DND-41 (cell line): ENCODE measurements at regions not wholly inside any gene's neighbourhood (a gene's known extent, or its start where the extent isn't known, plus 50 kb on each side); places are given as distances from the start of the nearest gene placed in this dataset.

Experiments
- ATAC-seq: fragments of 200-7000 bp; cut with Tn5 transposase; 3 replicates; pipeline ENCODE4 v1.9.1; 2021; ENCODE audit warnings: low read depth; ENCODE audit not compliant: insufficient read depth
- DNase-seq: peaks from one replicate; pipeline ENCODE4 v3.0.0-alpha.2; 2020
- H2AFZ ChIP-seq: 2 replicates; pipeline ENCODE4 v1.6.0; 2012; ENCODE audit warnings: low read depth, low read length
- H3K27ac ChIP-seq: 2 replicates; pipeline ENCODE4 v1.5.1; 2012; ENCODE audit warnings: low read length, inconsistent platforms
- H3K27me3 ChIP-seq: fragments of 200-600 bp; sonication (generic); 2 replicates; pipeline ENCODE4 v1.6.0; 2012; ENCODE audit warnings: low read length, mild to moderate bottlenecking, inconsistent platforms; ENCODE audit not compliant: insufficient read depth, poor library complexity
- H3K36me3 ChIP-seq: 2 replicates; pipeline ENCODE4 v1.5.1; 2012; ENCODE audit warnings: low read length, inconsistent platforms; ENCODE audit not compliant: insufficient read depth
- H3K4me1 ChIP-seq: 2 replicates; pipeline ENCODE4 v1.5.1; 2012; ENCODE audit warnings: mild to moderate bottlenecking, low read length; ENCODE audit not compliant: insufficient read depth
- H3K4me2 ChIP-seq: 2 replicates; pipeline ENCODE4 v1.6.0; 2012; ENCODE audit warnings: mild to moderate bottlenecking, moderate library complexity, low read length, inconsistent platforms; ENCODE audit not compliant: insufficient read depth
- H3K4me3 ChIP-seq, 2 experiments: fragments of 200-600 bp in 1 of 2; shearing (Covaris generic) in 1 of 2; 2 replicates each; pipeline ENCODE4 v1.5.1; 2012 to 2016; ENCODE audit warnings: inconsistent platforms in 2 of 2, low read length in 2 of 2, mild to moderate bottlenecking in 2 of 2, low read depth in 1 of 2, moderate library complexity in 1 of 2
- H3K79me2 ChIP-seq: 2 replicates; pipeline ENCODE4 v1.6.0; 2012; ENCODE audit warnings: low read length, inconsistent platforms; ENCODE audit not compliant: insufficient read depth
- H3K9ac ChIP-seq: 2 replicates; pipeline ENCODE4 v1.6.0; 2012; ENCODE audit warnings: low read depth, mild to moderate bottlenecking, inconsistent platforms, low read length, moderate library complexity
- H3K9me3 ChIP-seq: 2 replicates; pipeline ENCODE4 v1.5.1; 2012; ENCODE audit warnings: low read length, moderate library complexity, mild to moderate bottlenecking, inconsistent platforms; ENCODE audit not compliant: insufficient read depth, severe bottlenecking
- H4K20me1 ChIP-seq: 2 replicates; pipeline ENCODE4 v1.6.0; 2012; ENCODE audit warnings: low read length; ENCODE audit not compliant: insufficient read depth
- CTCF ChIP-seq: IDR thresholded peaks from 2 replicates; pipeline ENCODE4 v1.5.1; 2012; ENCODE audit warnings: borderline replicate concordance, low read length, moderate library complexity, mild to moderate bottlenecking; ENCODE audit not compliant: poor library complexity, severe bottlenecking; ENCODE audit errors: extremely low read depth
- EZH2 ChIP-seq: IDR thresholded peaks from 3 replicates; pipeline ENCODE4 v1.6.1; 2012; ENCODE audit warnings: borderline replicate concordance, low read depth, mild to moderate bottlenecking, moderate library complexity, low read length, inconsistent platforms; ENCODE audit not compliant: severe bottlenecking

GRCh38 chr3:178960918-178961317, 110.7 kb downstream of the ZMAT3 start:
- H3K27ac ChIP-seq = no peak overlapping the region
- H3K4me3 ChIP-seq = no peak overlapping the region
- H4K20me1 ChIP-seq = no peaks in the 10 kb centered on the region
- no peak overlapping the region for H3K9ac ChIP-seq
- TF ChIP-seq CTCF = no peak
- no peak for TF ChIP-seq EZH2
- H2AFZ ChIP-seq = no peak overlapping the region
- no peaks in the 10 kb centered on the region for H3K9me3 ChIP-seq
- no peaks in the 10 kb centered on the region for H3K79me2 ChIP-seq
- ATAC-seq = no peak
- H3K36me3 ChIP-seq = no peaks in the 10 kb centered on the region
- no peaks in the 10 kb centered on the region for H3K27me3 ChIP-seq
- H3K4me1 ChIP-seq = no peaks in the 10 kb centered on the region
- no peak overlapping the region for H3K4me2 ChIP-seq
- no peak for DNase-seq

- no peak overlapping the region for H3K4me3 ChIP-seq
- H3K79me2 ChIP-seq = no peaks in the 10 kb centered on the region
- no peak overlapping the region for H2AFZ ChIP-seq
- H3K4me2 ChIP-seq = no peak overlapping the region
- H3K9me3 ChIP-seq = no peaks in the 10 kb centered on the region
- H4K20me1 ChIP-seq = no peaks in the 10 kb centered on the region
- H3K4me1 ChIP-seq = no peaks in the 10 kb centered on the region
- no peak for ATAC-seq
- no peaks in the 10 kb centered on the region for H3K36me3 ChIP-seq
- no peak overlapping the region for H3K9ac ChIP-seq
- no peak overlapping the region for H3K27ac ChIP-seq
- no peak for DNase-seq
- no peaks in the 10 kb centered on the region for H3K27me3 ChIP-seq
- TF ChIP-seq EZH2 (no peak), CTCF (no peak)
Measured at GRCh38 chr3:178960181-178960580, 111.4 kb downstream of the ZMAT3 start.

- no peak overlapping the region for H3K4me2 ChIP-seq
- no peaks in the 10 kb centered on the region for H4K20me1 ChIP-seq
- ATAC-seq (no peak), DNase-seq (no peak)
- H3K27ac ChIP-seq = no peak overlapping the region
- peaks cover 5% of the 10 kb centered on the region for H3K27me3 ChIP-seq
- no peaks in the 10 kb centered on the region for H3K36me3 ChIP-seq
- no peaks in the 10 kb centered on the region for H3K4me1 ChIP-seq
- H3K9ac ChIP-seq = no peak overlapping the region
- no peak overlapping the region for H3K4me3 ChIP-seq
- no peak overlapping the region for H2AFZ ChIP-seq
- H3K79me2 ChIP-seq = no peaks in the 10 kb centered on the region
- TF ChIP-seq CTCF (no peak), EZH2 (no peak)
- no peaks in the 10 kb centered on the region for H3K9me3 ChIP-seq
Measured at GRCh38 chr3:178950676-178951075, 120.9 kb downstream of the ZMAT3 start.

GRCh38 chr3:178949896-178950295, 121.7 kb downstream of the ZMAT3 start:
- H3K27ac ChIP-seq = no peak overlapping the region
- ATAC-seq = no peak
- peaks cover 5% of the 10 kb centered on the region for H3K27me3 ChIP-seq
- no peaks in the 10 kb centered on the region for H3K9me3 ChIP-seq
- no peak overlapping the region for H3K9ac ChIP-seq
- H3K79me2 ChIP-seq = no peaks in the 10 kb centered on the region
- H3K4me3 ChIP-seq = no peak overlapping the region
- DNase-seq = no peak
- H3K36me3 ChIP-seq = no peaks in the 10 kb centered on the region
- no peaks in the 10 kb centered on the region for H3K4me1 ChIP-seq
- H3K4me2 ChIP-seq = no peak overlapping the region
- TF ChIP-seq EZH2 = no peak
- no peak for TF ChIP-seq CTCF
- no peak overlapping the region for H2AFZ ChIP-seq
- no peaks in the 10 kb centered on the region for H4K20me1 ChIP-seq
